ENCODE measurements at regions not wholly inside any gene's neighbourhood (a gene's known extent, or its start where the extent isn't known, plus 50 kb on each side); places are given as distances from the start of the nearest gene placed in this dataset.

GRCh38 chr6:1522779-1523178 is 86.9 kb upstream of the FOXC1 start:
- Histone ChIP-seq H4K91ac (ENCODE audit: low read length) (no peak overlapping the region), H2AFZ (ENCODE audit: low read depth, low read length) (no peak overlapping the region), H3K14ac (ENCODE audit: low read length in 2 of 2) (no peak overlapping the region), H3K27ac (ENCODE audit: low read length, poor library complexity, severe bottlenecking) (no peak overlapping the region), H3K9ac (ENCODE audit: low read length) (no peak overlapping the region), H3K9me3 (ENCODE audit: control insufficient read depth, low read length) (no peaks in the 10 kb centered on the region), H3K79me1 (replicated peaks; ENCODE audit: low read length, poor library complexity, severe bottlenecking) (no peaks in the 10 kb centered on the region), H2BK15ac (ENCODE audit: low read depth, poor library complexity, severe bottlenecking) (no peak overlapping the region), H4K8ac (ENCODE audit: low read length) (no peak overlapping the region), H3K4me3 (ENCODE audit: insufficient read depth in 1 of 2, low read depth in 1 of 2, low read length in 2 of 2) (no peak overlapping the region), H3K4me1 (ENCODE audit: control insufficient read depth, insufficient read depth, low read depth, low read length) (peaks cover 11% of the 10 kb centered on the region), H3K4me2 (ENCODE audit: low read length, poor library complexity, severe bottlenecking) (no peak overlapping the region), H2BK120ac (ENCODE audit: low read depth, low read length) (no peak overlapping the region), H2BK5ac (ENCODE audit: low read depth, low read length, poor library complexity, severe bottlenecking) (no peak overlapping the region), H3K4ac (ENCODE audit: low read depth in 1 of 2, low read length in 2 of 2) (no peak overlapping the region), H3K23ac (ENCODE audit: low read length in 2 of 2) (no peak overlapping the region), H3K36me3 (ENCODE audit: control insufficient read depth in 1 of 2, insufficient read depth in 2 of 2, low read depth in 1 of 2, low read length in 2 of 2) (no peaks in the 10 kb centered on the region), H2BK12ac (ENCODE audit: low read length in 2 of 2) (no peak overlapping the region), H3K18ac (ENCODE audit: low read depth in 1 of 2, low read length in 2 of 2) (no peak overlapping the region), H2AK5ac (ENCODE audit: low read length, severe bottlenecking) (no peak overlapping the region), H3K27me3 (ENCODE audit: control insufficient read depth in 1 of 2, insufficient read depth in 1 of 2, low read length in 2 of 2) (peaks cover 19 to 26% of the 10 kb centered on the region in 2 experiments)
- 70% methylated on average over 7 of the region's 7 CpGs for WGBS
- no peak for DNase-seq

DNA sequence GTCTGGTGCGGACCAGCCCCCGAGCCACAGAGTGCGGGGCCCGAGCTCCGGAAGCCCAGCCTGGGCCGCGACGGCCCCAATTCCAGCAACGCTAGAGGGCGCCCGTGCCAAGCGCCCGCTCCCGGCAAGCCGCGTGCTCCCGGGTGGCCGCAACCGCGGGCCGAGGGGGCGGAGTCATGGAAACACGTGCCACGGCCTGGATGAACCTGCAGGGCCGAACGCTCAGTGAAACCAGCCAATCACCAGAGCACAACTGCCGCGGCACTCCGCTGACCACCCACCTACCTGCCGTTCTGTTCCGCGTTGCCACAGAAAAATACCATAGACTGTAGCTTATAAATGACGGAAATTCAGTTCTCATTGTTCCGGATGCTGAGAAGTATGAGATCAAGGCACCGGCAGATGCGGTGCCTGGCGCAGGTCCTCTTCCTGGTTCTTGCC is 85.7 kb upstream of the FOXC1 start:
- H4K91ac ChIP-seq (ENCODE audit: low read length) = no peak overlapping the region
- DNase-seq = no peak
- H2AK5ac ChIP-seq (ENCODE audit: low read length, severe bottlenecking) = no peak overlapping the region
- H3K27ac ChIP-seq (ENCODE audit: low read length, poor library complexity, severe bottlenecking) = no peak overlapping the region
- H4K8ac ChIP-seq (ENCODE audit: low read length) = no peak overlapping the region
- no peak overlapping the region for H2AFZ ChIP-seq (ENCODE audit: low read depth, low read length)
- no peaks in the 10 kb centered on the region for H3K9me3 ChIP-seq (ENCODE audit: control insufficient read depth, low read length)
- no peak overlapping the region for H3K14ac ChIP-seq (ENCODE audit: low read length in 2 of 2)
- H3K23ac ChIP-seq (ENCODE audit: low read length in 2 of 2) = no peak overlapping the region
- 29% methylated on average over 37 of the region's 37 CpGs for WGBS
- no peak overlapping the region for H2BK120ac ChIP-seq (ENCODE audit: low read depth, low read length)
- peaks cover 19 to 31% of the 10 kb centered on the region in 2 experiments for H3K27me3 ChIP-seq (ENCODE audit: control insufficient read depth in 1 of 2, insufficient read depth in 1 of 2, low read length in 2 of 2)
- H3K9ac ChIP-seq (ENCODE audit: low read length) = peak overlapping the region; percentile 65
- H3K36me3 ChIP-seq (ENCODE audit: control insufficient read depth in 1 of 2, insufficient read depth in 2 of 2, low read depth in 1 of 2, low read length in 2 of 2) = no peaks in the 10 kb centered on the region
- no peak overlapping the region for H2BK15ac ChIP-seq (ENCODE audit: low read depth, poor library complexity, severe bottlenecking)
- no peak overlapping the region for H3K4ac ChIP-seq (ENCODE audit: low read depth in 1 of 2, low read length in 2 of 2)
- H3K4me3 ChIP-seq (ENCODE audit: insufficient read depth in 1 of 2, low read depth in 1 of 2, low read length in 2 of 2) = peak overlapping the region in 1 of 2 experiments; percentile 56
- H2BK12ac ChIP-seq (ENCODE audit: low read length in 2 of 2) = no peak overlapping the region
- peaks cover 11% of the 10 kb centered on the region for H3K4me1 ChIP-seq (ENCODE audit: control insufficient read depth, insufficient read depth, low read depth, low read length)
- no peaks in the 10 kb centered on the region for H3K79me1 ChIP-seq (replicated peaks; ENCODE audit: low read length, poor library complexity, severe bottlenecking)
- no peak overlapping the region for H3K18ac ChIP-seq (ENCODE audit: low read depth in 1 of 2, low read length in 2 of 2)
- H3K4me2 ChIP-seq (ENCODE audit: low read length, poor library complexity, severe bottlenecking) = no peak overlapping the region
- no peak overlapping the region for H2BK5ac ChIP-seq (ENCODE audit: low read depth, low read length, poor library complexity, severe bottlenecking)

- 84% methylated on average over 13 of the region's 14 CpGs for WGBS
Measured at GRCh38 chr6:1525364-1526038, 84.2 kb upstream of the FOXC1 start.

GRCh38 chr6:1526398-1527072 is 83.2 kb upstream of the FOXC1 start:
- peaks cover 11% of the 10 kb centered on the region for H3K4me1 ChIP-seq (ENCODE audit: control insufficient read depth, insufficient read depth, low read depth, low read length)
- no peak overlapping the region for H2BK15ac ChIP-seq (ENCODE audit: low read depth, poor library complexity, severe bottlenecking)
- H3K9me3 ChIP-seq (ENCODE audit: control insufficient read depth, low read length) = no peaks in the 10 kb centered on the region
- peaks cover 19 to 26% of the 10 kb centered on the region in 2 experiments for H3K27me3 ChIP-seq (ENCODE audit: control insufficient read depth in 1 of 2, insufficient read depth in 1 of 2, low read length in 2 of 2)
- 79% methylated on average over 12 of the region's 12 CpGs for WGBS
- no peak overlapping the region for H2BK5ac ChIP-seq (ENCODE audit: low read depth, low read length, poor library complexity, severe bottlenecking)
- H3K14ac ChIP-seq (ENCODE audit: low read length in 2 of 2) = no peak overlapping the region
- H3K9ac ChIP-seq (ENCODE audit: low read length) = peak overlapping the region; percentile 5
- no peak overlapping the region for H3K4me2 ChIP-seq (ENCODE audit: low read length, poor library complexity, severe bottlenecking)
- H3K23ac ChIP-seq (ENCODE audit: low read length in 2 of 2) = no peak overlapping the region
- H3K4ac ChIP-seq (ENCODE audit: low read depth in 1 of 2, low read length in 2 of 2) = no peak overlapping the region
- no peak overlapping the region for H2AK5ac ChIP-seq (ENCODE audit: low read length, severe bottlenecking)
- no peak overlapping the region for H2BK12ac ChIP-seq (ENCODE audit: low read length in 2 of 2)
- H3K18ac ChIP-seq (ENCODE audit: low read depth in 1 of 2, low read length in 2 of 2) = no peak overlapping the region
- H3K36me3 ChIP-seq (ENCODE audit: control insufficient read depth in 1 of 2, insufficient read depth in 2 of 2, low read depth in 1 of 2, low read length in 2 of 2) = no peaks in the 10 kb centered on the region
- H3K27ac ChIP-seq (ENCODE audit: low read length, poor library complexity, severe bottlenecking) = no peak overlapping the region
- no peak overlapping the region for H4K8ac ChIP-seq (ENCODE audit: low read length)
- no peak overlapping the region for H2AFZ ChIP-seq (ENCODE audit: low read depth, low read length)
- H2BK120ac ChIP-seq (ENCODE audit: low read depth, low read length) = no peak overlapping the region
- H3K4me3 ChIP-seq (ENCODE audit: insufficient read depth in 1 of 2, low read depth in 1 of 2, low read length in 2 of 2) = peak overlapping the region in 1 of 2 experiments; percentile 27
- no peak for DNase-seq
- H4K91ac ChIP-seq (ENCODE audit: low read length) = no peak overlapping the region
- H3K79me1 ChIP-seq (replicated peaks; ENCODE audit: low read length, poor library complexity, severe bottlenecking) = no peaks in the 10 kb centered on the region

More at GRCh38 chr6:1525364-1526038, 84.2 kb upstream of the FOXC1 start:
- H2BK120ac ChIP-seq (ENCODE audit: low read depth, low read length) = no peak overlapping the region
- no peak overlapping the region for H2AFZ ChIP-seq (ENCODE audit: low read depth, low read length)
- H3K9me3 ChIP-seq (ENCODE audit: control insufficient read depth, low read length) = no peaks in the 10 kb centered on the region
- peaks cover 19 to 26% of the 10 kb centered on the region in 2 experiments for H3K27me3 ChIP-seq (ENCODE audit: control insufficient read depth in 1 of 2, insufficient read depth in 1 of 2, low read length in 2 of 2)
- no peak overlapping the region for H4K91ac ChIP-seq (ENCODE audit: low read length)
- no peak overlapping the region for H3K4me2 ChIP-seq (ENCODE audit: low read length, poor library complexity, severe bottlenecking)
- H3K79me1 ChIP-seq (replicated peaks; ENCODE audit: low read length, poor library complexity, severe bottlenecking) = no peaks in the 10 kb centered on the region
- H3K4me1 ChIP-seq (ENCODE audit: control insufficient read depth, insufficient read depth, low read depth, low read length) = peaks cover 11% of the 10 kb centered on the region
- no peak overlapping the region for H3K4ac ChIP-seq (ENCODE audit: low read depth in 1 of 2, low read length in 2 of 2)
- no peaks in the 10 kb centered on the region for H3K36me3 ChIP-seq (ENCODE audit: control insufficient read depth in 1 of 2, insufficient read depth in 2 of 2, low read depth in 1 of 2, low read length in 2 of 2)
- no peak overlapping the region for H3K4me3 ChIP-seq (ENCODE audit: insufficient read depth in 1 of 2, low read depth in 1 of 2, low read length in 2 of 2)
- no peak overlapping the region for H2BK5ac ChIP-seq (ENCODE audit: low read depth, low read length, poor library complexity, severe bottlenecking)
- no peak overlapping the region for H3K14ac ChIP-seq (ENCODE audit: low read length in 2 of 2)
- H4K8ac ChIP-seq (ENCODE audit: low read length) = no peak overlapping the region
- no peak overlapping the region for H3K18ac ChIP-seq (ENCODE audit: low read depth in 1 of 2, low read length in 2 of 2)
- no peak overlapping the region for H3K9ac ChIP-seq (ENCODE audit: low read length)
- no peak for DNase-seq
- H2AK5ac ChIP-seq (ENCODE audit: low read length, severe bottlenecking) = no peak overlapping the region
- no peak overlapping the region for H3K23ac ChIP-seq (ENCODE audit: low read length in 2 of 2)
- no peak overlapping the region for H3K27ac ChIP-seq (ENCODE audit: low read length, poor library complexity, severe bottlenecking)
- H2BK15ac ChIP-seq (ENCODE audit: low read depth, poor library complexity, severe bottlenecking) = no peak overlapping the region
- H2BK12ac ChIP-seq (ENCODE audit: low read length in 2 of 2) = no peak overlapping the region

All from mesenchymal stem cell (in vitro differentiated cells and primary cell).